GM19467 (cell line): ENCODE measurements at regions not wholly inside any gene's neighbourhood (a gene's known extent, or its start where the extent isn't known, plus 50 kb on each side); places are given as distances from the start of the nearest gene placed in this dataset.
"Not testable (repeated sequence)": the region's sequence is repeated elsewhere in the genome, so short reads cannot be mapped to it uniquely, and the experiment has no call there.

Source experiments
- ATAC-seq: cut with Tn5 transposase; IDR thresholded peaks from one replicate; pipeline ENCODE4 v1.9.1; 2021; ENCODE audit warnings: mild to moderate bottlenecking, moderate library complexity; ENCODE audit not compliant: unreplicated experiment

DNA sequence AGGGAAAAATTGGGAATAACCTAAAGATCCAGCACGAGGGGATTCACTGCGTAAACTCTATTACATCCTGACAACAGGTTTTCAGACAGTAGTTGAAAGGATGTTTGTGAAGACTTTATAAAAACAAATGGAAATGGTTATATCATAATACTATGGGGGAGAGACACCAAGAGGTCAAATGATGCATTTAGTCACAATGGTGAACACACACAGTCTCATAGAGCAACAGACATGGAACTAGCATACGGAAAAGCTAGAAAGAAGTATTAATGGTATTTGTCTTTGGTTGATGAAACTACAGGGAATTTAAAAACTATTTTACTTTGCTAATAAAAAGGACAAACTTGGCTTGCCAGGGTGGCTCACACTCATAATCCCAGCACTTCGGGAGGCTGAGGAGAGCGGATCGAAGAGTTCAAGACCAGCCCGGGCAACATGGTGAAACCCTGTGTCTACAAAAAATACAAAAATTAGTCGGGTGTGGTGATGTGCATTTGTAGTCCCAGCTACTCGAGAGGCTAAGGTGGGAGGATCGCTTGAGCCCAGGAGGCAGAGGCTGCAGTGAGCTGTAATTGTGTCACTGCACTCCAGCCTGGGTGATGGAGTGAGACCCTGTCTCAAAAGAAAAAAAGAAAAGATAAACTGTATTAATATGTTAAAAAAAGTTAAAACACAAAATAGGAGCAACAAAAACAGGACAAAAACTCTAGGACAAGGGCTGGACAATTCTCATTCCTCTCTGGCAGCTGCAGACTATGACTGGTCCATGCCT, 94.8 kb downstream of the MYCN start:
- ATAC-seq = no peak

DNA sequence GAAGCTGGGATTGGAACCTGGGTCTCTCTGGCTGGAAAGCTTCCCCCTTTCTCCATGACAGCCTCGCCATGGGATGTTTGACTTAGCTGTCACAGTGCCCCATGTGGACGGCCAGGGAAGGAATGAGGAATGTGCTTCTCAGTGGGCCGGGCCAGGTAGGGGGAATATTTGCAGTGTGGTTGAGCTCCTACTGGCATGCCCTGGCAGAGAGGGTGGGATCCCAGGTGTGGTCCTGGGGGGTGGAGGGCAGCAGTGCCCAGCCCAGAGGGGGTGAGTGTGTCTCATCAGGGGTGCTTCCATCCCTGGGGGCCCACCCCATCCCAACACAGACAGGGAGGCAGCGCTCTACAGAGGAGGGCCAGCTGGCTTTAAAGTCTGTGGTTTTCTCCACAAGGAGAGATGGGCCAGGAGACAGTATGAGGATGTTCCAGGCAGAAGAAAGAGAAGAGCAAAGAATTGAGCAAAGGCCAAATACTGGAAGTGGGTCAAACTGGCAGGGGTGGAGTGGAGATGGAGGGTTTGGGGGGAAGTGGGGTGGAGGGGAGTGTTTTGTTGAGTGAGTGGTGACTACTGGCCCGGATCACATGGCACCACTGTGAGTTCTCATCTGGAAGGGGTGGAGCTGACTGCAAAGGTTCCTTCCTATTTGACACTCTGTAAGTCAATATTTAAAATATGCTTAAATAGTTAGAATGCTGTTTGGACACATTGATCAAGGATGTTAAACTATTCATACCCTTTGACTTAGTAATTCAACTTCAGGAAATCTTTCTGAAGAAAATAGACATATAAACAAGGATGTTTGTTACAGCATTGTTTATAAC, 94.0 kb downstream of the MYCN start:
- ATAC-seq = no peak

DNA sequence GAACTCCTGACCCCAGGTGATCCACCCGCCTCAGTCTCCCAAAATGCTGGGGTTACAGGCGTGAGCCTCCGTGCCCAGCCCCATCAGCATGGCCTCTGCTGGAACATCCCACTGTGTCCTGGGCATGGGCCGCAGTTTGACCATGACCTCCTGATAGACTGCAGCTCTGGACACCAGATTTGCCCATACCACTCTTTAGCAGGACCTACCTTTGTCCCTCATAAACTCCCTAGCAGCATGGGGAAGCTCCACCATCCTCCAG, 92.6 kb downstream of the MYCN start:
- no peak for ATAC-seq

DNA sequence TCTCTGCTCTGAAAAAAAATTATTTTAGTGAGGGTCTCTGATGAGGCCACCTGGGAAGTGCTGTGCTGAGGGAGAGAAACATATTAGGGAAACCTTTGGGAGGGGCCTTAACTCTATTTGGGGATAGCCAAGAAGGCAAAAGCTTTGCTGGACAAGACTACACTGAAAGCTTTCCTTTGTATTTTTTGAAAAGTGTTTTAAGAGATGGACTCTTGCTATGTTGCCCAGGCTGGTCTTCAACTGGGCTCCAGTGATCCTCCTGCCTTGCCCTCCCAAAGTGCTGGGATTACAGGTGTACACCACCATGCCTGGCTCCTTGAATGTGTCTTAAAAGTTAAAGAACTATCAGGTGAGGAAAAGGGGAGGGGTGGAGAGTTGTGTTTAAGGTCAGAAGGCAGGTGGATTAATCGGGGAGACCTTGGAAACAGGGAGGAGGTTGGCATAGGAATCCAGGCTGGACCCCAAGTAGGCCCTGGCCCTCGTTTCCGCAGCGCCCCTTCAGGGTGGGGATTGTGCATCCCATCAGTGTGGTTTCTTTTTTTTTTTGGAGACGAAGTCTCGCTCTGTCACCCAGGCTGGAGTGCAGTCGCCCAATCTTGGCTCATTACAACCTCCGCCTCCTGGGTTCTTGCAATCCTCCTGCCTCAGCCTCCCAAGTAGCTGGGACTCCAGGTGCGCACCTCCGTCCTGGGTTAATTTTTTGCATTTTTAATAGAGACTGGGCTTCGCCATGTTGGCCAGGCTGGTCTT, 92.1 kb downstream of the MYCN start:
- no peak for ATAC-seq

DNA sequence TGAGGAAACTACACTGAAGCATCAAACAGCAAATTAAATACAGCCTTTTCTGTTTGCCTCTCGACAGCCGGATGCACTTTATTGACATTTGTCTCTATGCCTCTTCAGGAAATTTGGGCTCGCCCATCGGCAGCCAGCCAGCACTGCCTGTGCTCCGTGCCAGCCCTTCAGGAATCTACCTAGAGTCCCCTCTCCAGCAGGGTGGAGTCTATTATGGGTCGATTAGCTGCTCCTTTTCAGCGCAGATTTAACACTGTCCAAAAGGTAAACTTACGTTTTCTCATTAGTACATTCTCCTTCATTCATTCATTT, 91.5 kb downstream of the MYCN start:
- no peak for ATAC-seq

DNA sequence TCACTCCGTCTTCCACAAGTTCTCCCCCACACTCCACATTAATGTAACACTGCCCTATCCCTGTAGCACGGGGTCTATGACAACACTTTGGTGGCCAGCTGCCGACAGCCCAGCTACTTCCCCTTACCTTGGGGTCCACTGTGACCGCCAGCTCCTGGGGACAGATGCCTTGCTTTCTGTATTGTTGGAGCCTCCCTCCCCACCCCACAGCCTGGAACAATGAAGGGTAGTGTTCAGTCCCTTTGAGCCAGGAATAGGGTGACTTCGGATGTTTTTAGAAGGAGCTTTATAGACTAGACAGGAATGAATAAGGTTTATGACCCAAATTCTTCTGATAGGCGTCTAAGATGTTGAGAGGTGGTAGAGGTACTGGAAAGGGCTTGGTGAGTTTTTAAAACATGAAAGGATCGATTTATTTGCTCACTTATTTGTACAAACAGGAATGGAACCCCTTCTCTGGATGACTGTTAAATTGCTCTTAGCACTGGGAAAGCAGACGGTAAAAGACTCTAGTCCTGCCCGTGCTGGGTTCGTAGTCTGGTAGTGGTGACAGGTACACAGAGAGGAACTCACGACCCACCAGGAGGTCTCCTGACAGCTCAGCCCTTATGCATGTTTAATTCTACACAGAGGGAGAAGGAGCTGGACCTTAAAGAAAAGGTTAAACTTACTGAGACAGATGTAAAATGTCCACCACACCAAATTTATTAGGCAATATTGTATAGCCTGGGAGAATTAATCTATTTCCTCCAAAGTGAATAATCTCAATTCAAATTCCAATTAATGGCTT, 90.9 kb downstream of the MYCN start:
- no peak for ATAC-seq

DNA sequence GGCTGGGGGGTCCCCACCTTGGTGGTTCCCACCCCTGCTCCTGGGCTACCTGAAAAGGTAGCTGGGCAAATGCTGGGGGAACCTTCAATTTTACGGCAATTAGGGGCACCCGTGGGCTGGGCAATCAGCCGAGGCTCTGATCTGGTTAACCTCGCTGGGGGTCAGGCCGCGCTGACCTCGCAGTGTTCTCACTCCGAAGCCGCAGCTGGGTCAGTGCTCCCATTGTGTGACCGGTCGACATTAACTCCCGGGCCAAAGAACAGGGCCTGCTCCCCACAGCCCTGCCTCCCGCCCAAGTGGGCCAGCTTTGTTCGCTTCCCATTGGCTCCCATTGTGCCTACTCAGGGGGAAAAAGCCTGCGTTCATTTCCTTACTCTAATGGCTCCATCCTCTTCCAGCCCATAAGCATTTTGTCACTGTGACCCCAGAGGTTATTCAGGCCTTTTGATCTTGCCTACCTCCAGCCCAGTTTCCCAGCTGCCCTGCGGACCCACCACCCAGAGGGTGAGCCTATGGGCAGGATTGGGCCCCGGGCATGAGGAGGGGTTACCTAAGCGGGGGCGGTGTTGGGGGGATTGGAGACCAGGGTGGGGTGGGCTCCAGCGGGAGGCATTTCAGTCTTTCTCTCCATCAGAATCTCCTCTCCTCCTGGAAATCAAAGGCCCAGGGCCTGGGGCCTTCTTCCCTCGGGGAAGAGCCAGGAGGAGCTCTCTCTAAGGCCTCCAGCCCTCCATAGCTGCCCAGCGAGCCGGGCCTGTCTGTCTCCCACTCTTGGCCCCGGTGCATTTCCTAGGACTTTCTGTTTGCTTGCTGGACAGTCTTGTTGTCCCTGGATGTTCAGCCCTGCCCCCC, 90.1 kb downstream of the MYCN start:
- no peak for ATAC-seq

DNA sequence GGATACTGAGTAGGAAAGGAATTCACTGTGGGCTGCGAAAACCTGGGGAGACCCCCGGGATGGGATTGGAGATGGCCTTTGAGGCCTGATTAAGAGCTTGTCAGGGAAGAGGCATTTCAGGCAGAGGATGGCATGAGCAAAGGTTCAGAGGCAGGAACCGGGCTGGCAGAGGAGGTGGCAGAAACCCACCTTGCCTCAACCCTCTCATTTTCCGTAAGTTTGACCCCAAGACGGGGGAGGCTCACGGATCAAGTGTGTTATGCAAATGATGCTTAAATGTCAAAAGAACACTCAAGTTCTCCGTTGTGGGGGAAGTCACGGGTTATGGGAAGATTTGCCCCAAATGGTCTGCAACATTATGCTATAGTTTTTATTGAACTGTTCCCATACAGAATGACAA, 88.3 kb downstream of the MYCN start:
- ATAC-seq = no peak

DNA sequence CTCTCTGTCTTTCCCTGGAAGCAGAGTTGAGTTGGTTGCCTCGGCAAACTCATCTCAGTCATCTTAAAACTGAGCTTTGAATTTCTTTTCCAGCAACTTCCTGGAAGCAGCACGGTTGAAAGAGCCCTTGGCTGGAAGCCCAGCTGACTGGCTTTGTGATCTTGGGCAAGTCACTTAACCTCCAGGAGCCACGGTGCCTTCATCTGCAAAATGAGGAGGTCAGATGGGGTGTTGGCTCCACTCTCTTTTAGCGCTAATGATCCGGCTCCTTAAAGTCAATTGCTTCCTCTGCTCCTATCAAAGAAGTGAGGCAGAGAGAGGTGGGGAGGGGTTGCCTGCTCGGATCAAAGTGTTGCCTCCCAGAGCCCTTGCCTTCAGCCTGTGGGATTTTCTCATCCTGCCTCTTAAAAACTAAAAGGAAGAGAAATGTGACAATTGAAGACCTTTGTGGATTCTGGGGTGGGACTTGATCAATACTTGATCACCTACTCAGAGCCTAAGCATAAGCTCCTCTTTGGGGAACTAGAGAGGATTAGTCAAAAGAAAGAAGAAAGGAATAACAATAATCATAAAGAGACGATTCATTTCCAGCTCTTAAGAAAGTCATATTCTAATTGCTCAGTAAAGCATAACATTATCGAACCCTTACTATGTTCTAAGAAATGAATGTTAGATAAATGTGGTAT, 86.6 kb downstream of the MYCN start:
- no peak for ATAC-seq

DNA sequence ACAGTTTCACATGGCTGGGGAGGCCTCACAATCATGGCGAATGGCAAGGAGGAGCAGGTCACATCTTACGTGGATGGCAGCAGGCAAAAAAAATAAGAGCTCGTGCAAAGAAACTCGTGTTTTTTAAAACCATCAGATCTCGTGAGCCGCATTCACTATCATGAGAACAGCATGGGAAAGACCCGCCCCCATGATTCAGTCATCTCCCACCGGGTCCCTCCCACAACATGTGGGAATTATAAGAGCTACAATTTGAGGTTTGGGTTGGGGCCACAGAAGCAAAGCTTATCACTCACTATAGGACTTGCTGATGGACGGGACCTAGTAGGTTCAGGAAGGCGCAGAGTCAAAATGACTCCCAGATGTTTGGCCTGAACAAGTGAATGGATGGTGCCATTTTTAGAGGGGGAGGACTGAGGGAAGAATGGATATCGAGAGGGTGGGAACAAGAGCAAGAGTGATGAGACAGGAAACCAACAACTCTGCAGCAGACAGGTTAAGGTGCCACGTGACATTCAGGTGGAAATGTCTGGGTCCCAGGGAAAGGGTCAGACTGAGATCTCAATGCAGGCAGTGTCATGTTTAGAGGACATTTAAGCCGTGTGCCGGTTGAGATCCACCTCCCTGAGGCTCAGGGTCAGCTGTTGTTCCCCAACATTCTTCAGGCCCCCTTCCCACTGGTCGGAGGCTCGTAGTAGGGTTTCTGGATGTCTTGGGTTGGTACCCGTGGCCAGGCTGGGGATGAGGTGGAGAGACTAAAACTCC, 85.7 kb downstream of the MYCN start:
- no peak for ATAC-seq

DNA sequence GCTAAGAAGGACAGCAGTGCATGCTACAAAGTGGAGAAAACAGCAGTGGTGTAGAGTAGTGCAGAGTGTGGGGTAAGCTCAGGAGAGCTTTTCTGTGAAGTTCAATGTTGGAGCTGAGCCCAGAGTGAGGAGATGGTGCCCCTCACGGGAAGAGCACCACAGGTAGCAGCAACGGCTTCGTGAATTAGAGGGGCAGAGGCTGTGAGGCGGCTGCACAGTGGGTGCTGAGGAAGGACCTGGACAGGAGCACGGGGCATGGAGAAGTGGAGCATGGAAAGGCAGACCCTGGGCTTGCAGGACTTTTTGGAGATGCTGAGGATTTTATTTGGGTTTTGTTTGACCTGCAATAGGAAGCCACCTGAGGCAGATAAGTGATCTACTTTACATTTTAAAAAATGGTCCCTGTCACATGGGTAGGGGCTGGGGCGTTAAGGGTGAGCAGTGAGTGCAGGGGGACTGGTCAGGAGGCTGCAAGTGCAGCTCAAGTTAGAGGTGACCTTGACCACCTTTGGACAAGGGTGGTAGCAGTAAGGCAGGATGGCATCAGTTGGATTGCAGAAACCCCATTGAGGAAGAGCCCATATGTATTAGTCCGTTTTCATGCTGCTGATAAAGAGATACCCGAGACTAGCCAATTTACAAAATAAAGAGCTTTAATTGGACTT, 85.0 kb downstream of the MYCN start:
- no peak for ATAC-seq

DNA sequence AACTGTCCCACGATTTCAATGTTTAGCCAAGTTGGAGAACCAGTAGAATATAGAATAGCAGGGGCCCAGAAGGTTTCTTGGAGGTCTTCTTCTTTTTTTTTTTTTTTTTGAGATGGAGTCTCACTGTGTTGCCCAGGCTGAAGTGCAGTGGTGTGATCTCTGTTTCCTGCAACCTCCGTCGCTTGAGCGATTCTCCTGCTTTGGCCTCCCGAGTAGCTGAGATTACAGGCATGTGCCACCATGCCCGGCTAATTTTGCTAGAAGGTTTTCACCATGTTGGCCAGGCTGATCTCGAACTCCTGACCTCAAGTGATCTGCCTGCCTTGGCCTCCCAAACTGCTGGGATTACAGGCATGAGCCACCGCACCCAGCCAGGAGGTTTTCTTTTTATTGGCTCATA, 84.3 kb downstream of the MYCN start:
- not testable (repeated sequence) for ATAC-seq

DNA sequence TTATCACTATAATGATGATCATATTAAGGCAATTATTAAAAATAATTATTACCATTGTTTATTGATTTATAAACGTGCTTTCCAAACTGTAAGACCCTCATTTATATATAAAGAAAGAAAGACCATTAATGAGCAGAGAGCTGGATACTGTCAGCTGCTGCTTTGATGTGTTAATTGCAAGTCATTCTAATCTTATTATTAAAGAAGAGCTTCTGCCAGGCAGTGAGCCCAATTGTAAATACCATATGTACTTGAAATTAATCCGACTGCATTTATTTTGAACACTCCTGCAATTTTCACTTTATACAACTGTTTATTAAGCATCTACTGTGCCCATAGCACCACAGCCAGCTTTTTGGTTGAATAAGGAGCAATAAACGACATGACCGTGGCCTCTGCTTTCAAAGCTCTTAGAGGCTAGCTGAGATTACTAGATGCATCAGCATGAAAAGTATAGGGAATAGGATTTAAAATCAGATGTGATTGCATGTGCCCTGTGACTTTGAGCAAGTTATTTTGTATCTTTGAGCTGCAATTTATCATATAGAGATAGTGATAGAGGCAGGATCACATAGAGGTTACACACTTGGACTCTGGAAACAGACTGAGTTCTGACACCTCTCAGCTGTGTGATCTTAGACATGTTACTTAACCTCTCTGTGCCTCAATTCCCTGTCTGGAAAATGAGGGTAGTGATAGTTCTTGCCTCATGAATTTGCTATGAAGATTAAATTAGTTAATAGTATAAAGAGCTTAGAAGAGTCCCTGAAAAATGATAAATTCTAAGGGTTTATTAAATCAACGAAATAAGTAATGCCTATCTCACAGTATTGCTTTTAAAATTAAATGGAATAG, 83.4 kb downstream of the MYCN start:
- ATAC-seq = no peak

DNA sequence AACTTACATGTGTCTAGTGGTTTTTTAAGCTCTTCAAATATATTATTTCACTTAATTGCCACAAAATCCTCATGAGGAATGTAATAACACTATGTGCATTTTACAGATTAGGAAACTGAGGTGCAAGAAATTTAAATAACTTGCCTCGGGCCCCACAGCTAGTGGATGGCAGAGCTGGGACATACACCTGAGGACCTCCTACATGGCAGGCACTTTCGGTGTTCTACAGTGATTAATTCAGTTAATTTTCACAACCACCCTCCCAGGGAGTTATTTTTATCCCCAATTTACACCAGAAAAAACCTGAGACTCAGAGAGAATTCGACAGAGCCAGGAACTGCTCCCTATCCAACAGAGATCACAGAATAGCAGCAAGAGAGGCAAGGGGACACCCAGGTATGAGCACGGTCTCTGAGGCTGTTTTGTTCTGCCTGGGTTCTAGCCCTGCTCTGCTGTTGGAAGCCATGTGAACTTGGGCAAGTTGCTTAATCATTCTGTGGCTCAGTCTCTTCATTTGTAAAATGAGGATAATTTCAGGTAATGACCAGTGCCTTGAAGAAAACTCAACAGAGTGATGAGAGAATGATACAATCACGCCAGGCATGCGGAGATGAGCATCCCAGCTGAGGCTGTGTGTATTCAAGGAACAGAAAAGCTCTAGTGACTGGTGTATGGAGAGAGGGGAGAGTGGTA, 82.3 kb downstream of the MYCN start:
- no peak for ATAC-seq

DNA sequence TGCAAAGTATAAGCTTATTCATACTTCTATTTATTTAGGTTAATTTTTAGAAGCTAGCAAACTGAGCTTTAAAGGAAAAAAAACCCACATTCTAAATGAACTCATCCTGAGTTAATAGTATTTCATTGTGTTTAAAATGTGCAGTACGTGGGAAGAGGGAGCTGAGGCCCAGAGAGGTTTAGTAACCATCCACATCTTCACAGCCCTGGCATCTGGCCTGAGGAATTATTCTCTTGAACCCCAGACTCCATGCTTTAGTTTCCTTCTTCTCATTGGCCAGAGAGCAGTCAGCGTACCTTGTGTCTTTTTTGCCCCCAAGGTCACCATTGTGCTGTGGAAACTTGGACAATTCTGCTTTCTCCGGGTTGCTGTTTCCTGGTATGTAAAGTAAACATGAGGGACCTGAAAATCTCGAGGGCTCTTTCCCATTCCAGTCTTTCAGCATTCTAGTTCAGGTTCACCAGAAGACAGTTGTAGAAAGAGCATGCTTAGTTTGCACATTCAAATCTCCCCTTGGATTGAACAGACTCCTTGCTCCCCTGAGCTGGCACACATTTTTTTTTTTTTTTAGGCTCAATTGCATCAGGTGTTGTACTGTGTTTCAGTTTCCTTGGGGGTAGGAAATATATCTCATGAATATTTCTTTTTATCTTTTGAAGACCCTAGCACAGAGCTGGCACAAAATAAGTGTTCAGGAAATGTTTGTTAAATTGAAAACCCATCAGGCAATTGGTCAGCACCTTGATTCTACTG, 81.4 kb downstream of the MYCN start:
- ATAC-seq = no peak

DNA sequence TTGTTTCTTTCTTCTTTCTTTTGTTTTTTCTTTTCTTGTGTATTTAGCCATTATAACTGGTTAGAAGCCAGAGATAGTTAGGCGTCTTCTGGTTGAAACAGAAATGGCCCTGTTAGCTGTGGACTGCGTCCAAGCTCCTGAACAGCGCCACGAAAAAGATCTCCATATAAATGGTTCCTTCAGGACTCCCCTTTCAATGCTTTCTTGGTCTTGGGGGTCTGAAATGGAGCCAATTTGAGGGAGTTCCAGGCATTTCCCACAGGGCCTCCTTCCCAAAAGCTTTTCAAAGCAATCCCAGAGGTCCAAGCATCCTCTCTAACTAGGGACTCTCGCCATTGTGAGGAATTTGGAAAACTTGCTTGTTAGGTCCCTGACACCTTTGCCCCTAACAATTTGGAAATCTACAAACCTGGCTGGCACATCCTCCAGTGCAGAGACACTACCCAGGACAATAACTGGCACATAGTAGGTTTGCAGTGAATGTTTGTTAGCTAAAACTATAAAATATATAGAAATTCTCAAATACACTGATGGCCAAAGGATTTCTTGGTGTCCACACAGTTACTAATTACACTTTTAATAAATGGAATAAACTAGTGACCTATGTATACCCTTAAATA, 80.1 kb downstream of the MYCN start:
- no peak for ATAC-seq
